ENCODE measurements at regions not wholly inside any gene's neighbourhood (a gene's known extent, or its start where the extent isn't known, plus 50 kb on each side); places are given as distances from the start of the nearest gene placed in this dataset.

DNA sequence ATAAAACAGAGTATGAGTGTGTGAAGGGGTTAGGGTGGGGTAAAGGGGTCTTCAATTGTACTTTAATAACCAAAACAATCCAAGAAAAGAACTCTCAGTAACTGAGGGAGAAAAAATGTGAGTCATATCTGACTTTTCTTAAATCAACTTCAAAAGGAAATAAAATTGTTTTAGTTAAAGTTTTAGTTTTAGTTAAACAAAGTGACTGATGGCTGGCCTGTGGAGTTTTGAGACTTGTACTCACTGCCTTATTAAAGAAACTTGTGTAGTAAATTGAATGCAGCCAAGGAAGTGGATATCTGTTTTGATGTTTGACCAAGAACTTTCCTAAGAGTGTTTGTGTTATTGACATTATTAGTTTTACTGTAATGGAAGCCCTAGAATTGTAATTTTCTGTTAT, 2032.6 kb downstream of the MAT2B start:
- no peak overlapping the region for H3K4me3 ChIP-seq (ENCODE audit: control insufficient read depth, low read depth, low read length)
- no peak for DNase-seq (ENCODE audit: low read depth)
- TF ChIP-seq, protein P1, sequence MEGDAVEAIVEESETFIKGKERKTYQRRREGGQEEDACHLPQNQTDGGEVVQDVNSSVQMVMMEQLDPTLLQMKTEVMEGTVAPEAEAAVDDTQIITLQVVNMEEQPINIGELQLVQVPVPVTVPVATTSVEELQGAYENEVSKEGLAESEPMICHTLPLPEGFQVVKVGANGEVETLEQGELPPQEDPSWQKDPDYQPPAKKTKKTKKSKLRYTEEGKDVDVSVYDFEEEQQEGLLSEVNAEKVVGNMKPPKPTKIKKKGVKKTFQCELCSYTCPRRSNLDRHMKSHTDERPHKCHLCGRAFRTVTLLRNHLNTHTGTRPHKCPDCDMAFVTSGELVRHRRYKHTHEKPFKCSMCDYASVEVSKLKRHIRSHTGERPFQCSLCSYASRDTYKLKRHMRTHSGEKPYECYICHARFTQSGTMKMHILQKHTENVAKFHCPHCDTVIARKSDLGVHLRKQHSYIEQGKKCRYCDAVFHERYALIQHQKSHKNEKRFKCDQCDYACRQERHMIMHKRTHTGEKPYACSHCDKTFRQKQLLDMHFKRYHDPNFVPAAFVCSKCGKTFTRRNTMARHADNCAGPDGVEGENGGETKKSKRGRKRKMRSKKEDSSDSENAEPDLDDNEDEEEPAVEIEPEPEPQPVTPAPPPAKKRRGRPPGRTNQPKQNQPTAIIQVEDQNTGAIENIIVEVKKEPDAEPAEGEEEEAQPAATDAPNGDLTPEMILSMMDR (conservative IDR thresholded peaks at IDR 0.05; ENCODE audit: control insufficient read depth, insufficient read depth, low read depth, low read length), result no peak

DNA sequence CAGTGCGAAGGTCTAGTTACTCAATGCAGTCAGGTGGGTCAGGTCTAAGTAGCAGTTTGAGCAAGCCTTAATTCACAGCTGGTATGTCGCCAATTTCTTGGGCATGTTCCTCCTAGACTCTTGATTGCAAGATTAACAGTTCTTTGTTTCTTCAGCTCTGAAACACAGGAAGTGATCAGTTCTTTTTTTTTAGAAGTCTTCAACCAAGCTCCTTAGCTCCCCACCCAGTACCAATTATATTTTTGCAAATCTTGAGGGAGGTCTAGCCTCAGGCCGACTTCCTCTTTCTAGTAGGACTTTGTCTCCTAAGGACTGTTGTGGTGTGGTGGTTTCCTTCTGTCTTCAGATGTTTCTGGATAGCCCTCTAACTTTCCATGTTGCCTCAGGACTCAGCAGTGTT, 2054.2 kb downstream of the MAT2B start:
- no peak overlapping the region for H3K4me3 ChIP-seq (ENCODE audit: control insufficient read depth, low read depth, low read length)
- TF ChIP-seq, protein P1 (conservative IDR thresholded peaks at IDR 0.05; ENCODE audit: control insufficient read depth, insufficient read depth, low read depth, low read length), result no peak
- no peak for DNase-seq (ENCODE audit: low read depth)

DNA sequence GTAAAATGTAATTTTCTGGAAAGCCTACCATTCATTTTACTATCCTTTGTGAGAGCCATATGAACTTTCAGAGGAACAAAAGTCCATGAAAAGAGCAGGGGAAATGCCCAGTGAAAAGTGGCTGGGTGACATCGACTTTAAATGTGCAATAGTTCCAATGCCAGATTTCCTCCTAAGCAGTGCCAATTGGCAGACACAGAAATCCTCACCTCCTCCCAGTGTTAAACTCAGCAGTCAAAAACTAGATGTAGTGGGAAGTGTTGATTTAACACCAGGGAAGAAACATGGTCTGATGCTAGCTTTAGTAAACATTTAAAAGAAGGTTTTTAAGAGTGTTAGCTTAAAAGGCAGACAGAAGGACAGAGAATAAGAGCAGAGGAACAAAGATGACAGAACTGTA, 2055.2 kb downstream of the MAT2B start:
- TF ChIP-seq, protein P1 (conservative IDR thresholded peaks at IDR 0.05; ENCODE audit: control insufficient read depth, insufficient read depth, low read depth, low read length), result no peak
- no peak overlapping the region for H3K4me3 ChIP-seq (ENCODE audit: control insufficient read depth, low read depth, low read length)
- DNase-seq (ENCODE audit: low read depth), result no peak

DNA sequence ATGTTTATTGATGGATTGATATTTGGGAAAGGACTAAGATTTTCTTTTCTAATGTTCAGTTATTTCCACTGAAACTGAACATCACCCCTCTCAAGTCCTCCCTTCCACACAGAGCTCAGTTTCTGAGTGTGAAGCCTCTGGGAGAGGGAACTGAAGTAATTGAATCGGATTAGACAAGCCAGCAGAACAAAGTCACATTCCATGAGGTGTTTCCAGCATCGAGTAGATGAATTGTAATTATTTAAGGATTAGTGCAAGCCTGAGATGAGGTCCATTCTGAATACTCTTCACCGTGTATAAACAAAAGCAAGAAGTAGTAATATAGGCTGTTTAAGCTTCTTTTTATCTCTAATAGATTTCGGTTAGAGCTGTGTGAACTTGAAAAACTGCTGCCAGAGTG, 2060.5 kb downstream of the MAT2B start:
- no peak for DNase-seq (ENCODE audit: low read depth)
- TF ChIP-seq, protein P1 (conservative IDR thresholded peaks at IDR 0.05; ENCODE audit: control insufficient read depth, insufficient read depth, low read depth, low read length), result no peak
- H3K4me3 ChIP-seq (ENCODE audit: control insufficient read depth, low read depth, low read length), result no peak overlapping the region

DNA sequence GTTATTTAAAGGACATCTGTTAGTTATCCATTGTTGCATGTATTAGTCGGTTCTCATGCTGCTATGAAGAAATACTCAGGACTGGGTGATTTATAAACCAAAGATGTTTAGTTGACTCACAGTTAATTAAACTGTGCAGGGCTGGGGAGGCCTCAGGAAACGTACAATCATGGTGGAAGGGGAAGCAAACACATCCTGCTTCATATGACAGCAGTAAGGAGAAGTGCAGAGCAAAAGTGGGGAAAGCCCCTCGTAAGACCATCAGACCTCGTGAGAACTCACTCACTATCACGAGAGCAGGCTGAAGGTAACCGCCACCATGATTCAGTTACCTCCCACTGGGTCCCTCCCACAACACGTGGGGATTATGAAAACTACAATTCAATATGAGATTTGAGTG, 2064.1 kb downstream of the MAT2B start:
- DNase-seq (ENCODE audit: low read depth), result peak; percentile 8
- TF ChIP-seq, protein P1 (conservative IDR thresholded peaks at IDR 0.05; ENCODE audit: control insufficient read depth, insufficient read depth, low read depth, low read length), result no peak
- H3K4me3 ChIP-seq (ENCODE audit: control insufficient read depth, low read depth, low read length), result no peak overlapping the region

DNA sequence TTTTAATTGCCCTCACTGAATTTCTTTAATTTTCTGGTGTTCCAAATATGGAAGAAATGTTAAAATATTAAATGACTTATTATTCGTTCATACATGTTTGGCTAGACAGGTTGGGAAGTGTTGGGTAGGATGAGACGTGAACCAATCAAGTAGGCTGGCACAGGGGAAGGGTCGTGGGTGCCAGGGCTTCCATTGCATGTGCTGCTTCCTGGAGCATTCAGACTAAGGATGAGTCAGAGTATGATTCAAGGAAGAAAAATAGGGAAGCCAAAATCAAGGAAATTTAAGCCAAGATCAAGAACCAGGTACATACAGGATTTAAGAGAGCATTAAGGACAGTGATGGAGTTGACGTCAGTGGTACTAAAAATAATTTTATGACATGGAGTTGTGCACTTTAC, 2068.0 kb downstream of the MAT2B start:
- DNase-seq (ENCODE audit: low read depth), result peak; percentile 23
- TF ChIP-seq, protein P1 (conservative IDR thresholded peaks at IDR 0.05; ENCODE audit: control insufficient read depth, insufficient read depth, low read depth, low read length), result no peak
- H3K4me3 ChIP-seq (ENCODE audit: control insufficient read depth, low read depth, low read length), result no peak overlapping the region

DNA sequence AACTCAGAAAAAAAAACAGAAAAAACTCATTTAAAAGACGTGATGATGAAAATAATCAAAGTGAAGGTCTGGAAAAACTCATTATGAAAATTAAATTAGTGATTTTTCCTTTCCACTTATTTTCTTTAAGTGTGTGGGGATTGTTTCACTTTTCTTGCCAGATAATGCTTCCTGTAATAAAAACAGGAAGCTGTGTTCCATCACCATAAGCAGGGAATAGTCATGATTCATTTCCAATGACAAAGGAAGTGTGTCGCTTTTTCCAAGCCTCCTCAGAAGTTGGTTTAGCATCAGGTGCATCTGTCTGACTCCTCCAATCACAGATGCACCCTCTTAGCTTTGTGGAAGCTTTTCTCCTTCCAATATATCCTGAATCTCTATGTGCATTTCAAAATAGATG, 2068.7 kb downstream of the MAT2B start:
- TF ChIP-seq, protein P1 (conservative IDR thresholded peaks at IDR 0.05; ENCODE audit: control insufficient read depth, insufficient read depth, low read depth, low read length), result no peak
- no peak overlapping the region for H3K4me3 ChIP-seq (ENCODE audit: control insufficient read depth, low read depth, low read length)
- no peak for DNase-seq (ENCODE audit: low read depth)
